H1 (cell line): ENCODE measurements at regions not wholly inside any gene's neighbourhood (a gene's known extent, or its start where the extent isn't known, plus 50 kb on each side); places are given as distances from the start of the nearest gene placed in this dataset.

Source experiments
- CTCF ChIA-PET: fragments of 300-600 bp; sonication (Branson Sonifier 250); formaldehyde crosslinking; loops from one replicate; lab custom pipeline; 2021; ENCODE audit not compliant: partially characterized antibody; lab: Charles Lee
- POLR2A ChIA-PET: fragments of 300-600 bp; sonication (Branson Sonifier 250); formaldehyde crosslinking; loops from one replicate; lab custom pipeline; 2021; ENCODE audit warnings: inconsistent platforms; ENCODE audit not compliant: partially characterized antibody; lab: Charles Lee
- DNase-seq, 2 experiments: peaks; one replicate each; pipeline versions ENCODE4 v3.0.0 to v3.0.0-alpha.2; 2010 to 2022; ENCODE audit warnings: low spot score in 2 of 2, low read depth in 1 of 2, mixed read lengths in 1 of 2
- FAIRE-seq: peaks from 2 replicates; lab custom pipeline; 2011; peaks lifted over from hg19 to GRCh38; lab: Jason Lieb, UNC
- H2AFZ ChIP-seq: 2 replicates; pipeline ENCODE4 v1.8.1; 2012; ENCODE audit warnings: low read length, inconsistent platforms
- H2AK5ac ChIP-seq: 2 replicates; pipeline ENCODE4 v1.6.1; 2013; ENCODE audit warnings: low read depth, low read length
- H2BK120ac ChIP-seq: replicated peaks from 2 replicates; pipeline ENCODE3; 2013; ENCODE audit warnings: low read depth, low read length, inconsistent platforms
- H2BK12ac ChIP-seq: 2 replicates; pipeline ENCODE4 v1.6.1; 2013; ENCODE audit warnings: low read depth, low read length
- H2BK15ac ChIP-seq: 2 replicates; pipeline ENCODE4 v1.6.1; 2013; ENCODE audit warnings: low read length
- H2BK20ac ChIP-seq: 2 replicates; pipeline ENCODE4 v1.6.1; 2013; ENCODE audit warnings: low read length
- H2BK5ac ChIP-seq: 2 replicates; pipeline ENCODE4 v1.6.1; 2013; ENCODE audit warnings: low read depth, low read length
- H3K14ac ChIP-seq: 2 replicates; pipeline ENCODE4 v1.6.1; 2013; ENCODE audit warnings: inconsistent platforms; ENCODE audit not compliant: insufficient read length
- H3K18ac ChIP-seq: 2 replicates; pipeline ENCODE4 v1.6.1; 2013; ENCODE audit warnings: low read length; ENCODE audit errors: extremely low read depth
- H3K23ac ChIP-seq: 2 replicates; pipeline ENCODE4 v1.6.1; 2013; ENCODE audit warnings: inconsistent platforms; ENCODE audit not compliant: insufficient read length
- H3K23me2 ChIP-seq: 2 replicates; pipeline ENCODE4 v1.6.1; 2013; ENCODE audit warnings: low read depth, low read length
- H3K27ac ChIP-seq: 2 replicates; pipeline ENCODE4 v1.6.1; 2011; ENCODE audit warnings: low read depth, low read length, inconsistent platforms
- H3K27me3 ChIP-seq, 4 experiments: replicated peaks in 1 of 4; 1 replicate in 1 of 4; 2 replicates in 3 of 4; pipeline versions ENCODE4 v1.6.1 to v1.8.1; 2011 to 2013; ENCODE audit warnings: low read length in 3 of 4, mild to moderate bottlenecking in 3 of 4, inconsistent platforms in 2 of 4, mixed read lengths in 2 of 4, moderate library complexity in 1 of 4; ENCODE audit not compliant: control insufficient read depth in 3 of 4, insufficient read depth in 3 of 4; ENCODE audit errors: extremely low read depth in 1 of 4
- H3K36me3 ChIP-seq, 4 experiments: 2 replicates each; pipeline versions ENCODE4 v1.6.1 to v1.8.1; 2011 to 2013; ENCODE audit warnings: mild to moderate bottlenecking in 4 of 4, low read length in 3 of 4, moderate library complexity in 2 of 4, control low read depth in 1 of 4, inconsistent platforms in 1 of 4; ENCODE audit not compliant: insufficient read depth in 4 of 4, control insufficient read depth in 2 of 4
- H3K4ac ChIP-seq: replicated peaks from 2 replicates; pipeline ENCODE3; 2013; ENCODE audit warnings: low read length, low read depth, mixed read lengths, inconsistent platforms; ENCODE audit not compliant: insufficient read length
- H3K4me1 ChIP-seq, 4 experiments: replicated peaks in 1 of 4; 1 replicate in 1 of 4; 2 replicates in 3 of 4; pipeline versions ENCODE4 v1.6.1 to v1.8.1; 2011 to 2013; ENCODE audit warnings: low read length in 3 of 4, inconsistent platforms in 2 of 4, mixed read lengths in 1 of 4; ENCODE audit not compliant: insufficient read depth in 4 of 4, control insufficient read depth in 3 of 4
- H3K4me2 ChIP-seq, 2 experiments: 2 replicates each; pipeline versions ENCODE4 v1.6.1 to v1.8.1; 2011 to 2013; ENCODE audit warnings: low read depth in 2 of 2, low read length in 2 of 2, control low read depth in 1 of 2, inconsistent platforms in 1 of 2, mild to moderate bottlenecking in 1 of 2; ENCODE audit not compliant: insufficient read depth in 1 of 2
- H3K4me3 ChIP-seq, 4 experiments: fragments of 200-600, 300-600 bp in 1 of 4; sonication (generic), shearing (Covaris generic), sonication (Bioruptor Twin) in 1 of 4; 2 replicates each; pipeline versions ENCODE4 v1.5.1 to v1.8.1; 2011 to 2016; ENCODE audit warnings: low read length in 4 of 4, low read depth in 3 of 4, control low read depth in 2 of 4, inconsistent platforms in 2 of 4, mild to moderate bottlenecking in 2 of 4, mixed read lengths in 1 of 4, moderate library complexity in 1 of 4; ENCODE audit not compliant: insufficient read depth in 2 of 4; ENCODE audit errors: extremely low read depth in 1 of 4
- H3K56ac ChIP-seq: replicated peaks from 2 replicates; pipeline ENCODE3; 2013; ENCODE audit warnings: low read depth, mild to moderate bottlenecking, mixed read lengths, low read length, inconsistent platforms; ENCODE audit not compliant: insufficient read length
- H3K79me1 ChIP-seq: 2 replicates; pipeline ENCODE4 v1.6.1; 2013; ENCODE audit warnings: low read depth, low read length, control low read depth
- H3K79me2 ChIP-seq, 2 experiments: 2 replicates each; pipeline versions ENCODE4 v1.6.1 to v1.8.1; 2012 to 2013; ENCODE audit warnings: low read length in 2 of 2, mild to moderate bottlenecking in 2 of 2, inconsistent platforms in 1 of 2; ENCODE audit not compliant: insufficient read depth in 2 of 2, control insufficient read depth in 1 of 2
- H3K9ac ChIP-seq, 4 experiments: replicated peaks in 1 of 4; 1 replicate in 1 of 4; 2 replicates in 3 of 4; pipeline versions ENCODE4 v1.6.1 to v1.8.1; 2011 to 2013; ENCODE audit warnings: low read depth in 3 of 4, low read length in 3 of 4, control low read depth in 2 of 4, mild to moderate bottlenecking in 2 of 4, moderate library complexity in 2 of 4, inconsistent platforms in 1 of 4; ENCODE audit errors: extremely low read depth in 1 of 4
- H3K9me3 ChIP-seq, 2 experiments: 2 replicates each; pipeline versions ENCODE4 v1.6.1 to v1.8.1; 2012 to 2013; ENCODE audit warnings: mild to moderate bottlenecking in 2 of 2, moderate library complexity in 2 of 2, control low read depth in 1 of 2, inconsistent platforms in 1 of 2, low read depth in 1 of 2, low read length in 1 of 2, mixed read lengths in 1 of 2; ENCODE audit not compliant: insufficient read depth in 2 of 2
- H4K20me1 ChIP-seq, 2 experiments: replicated peaks in 1 of 2; 2 replicates each; pipeline versions ENCODE3 to v1.8.1; 2011 to 2013; ENCODE audit warnings: inconsistent platforms in 2 of 2, low read length in 2 of 2, mild to moderate bottlenecking in 1 of 2; ENCODE audit not compliant: insufficient read depth in 2 of 2, control insufficient read depth in 1 of 2
- H4K5ac ChIP-seq: 2 replicates; pipeline ENCODE4 v1.6.1; 2013; ENCODE audit warnings: low read length, low read depth, mixed read lengths, inconsistent platforms; ENCODE audit not compliant: insufficient read length
- H4K8ac ChIP-seq: 2 replicates; pipeline ENCODE4 v1.8.0; 2013; ENCODE audit warnings: mild to moderate bottlenecking, moderate library complexity, low read length, inconsistent platforms; ENCODE audit not compliant: insufficient read depth; ENCODE audit errors: extremely low read depth
- H4K91ac ChIP-seq: replicated peaks from 2 replicates; pipeline ENCODE3; 2013; ENCODE audit warnings: low read length, mixed read lengths, inconsistent platforms; ENCODE audit not compliant: insufficient read length
- BCL11A ChIP-seq, 2 experiments: IDR thresholded peaks; one replicate each; pipeline ENCODE4 v1.6.1; 2011; ENCODE audit warnings: low read depth in 2 of 2, low read length in 2 of 2, mild to moderate bottlenecking in 2 of 2
- CREB1 ChIP-seq: IDR thresholded peaks from 2 replicates; pipeline ENCODE4 v1.6.1; 2012; ENCODE audit warnings: inconsistent platforms
- RFX5 ChIP-seq: IDR thresholded peaks from 2 replicates; pipeline ENCODE4 v1.6.1; 2011; ENCODE audit warnings: low read depth, low read length, improper control_type of control experiment, borderline replicate concordance
- YY1 ChIP-seq: IDR thresholded peaks from 2 replicates; pipeline ENCODE4 v1.6.1; 2011; ENCODE audit warnings: low read depth, mild to moderate bottlenecking, low read length
- WGBS, 2 experiments: shearing (Covaris generic) in 1 of 2; methylation state at CpG; one replicate each; pipeline versions ENCODE4 v1.1.6 to v1.1.7; 2013 to 2015; ENCODE audit warnings: low lambda C conversion rate in 2 of 2, mixed read lengths in 2 of 2, inconsistent platforms in 1 of 2, low coverage in 1 of 2, missing lambda C conversion rate in 1 of 2; ENCODE audit not compliant: insufficient replicate concordance in 2 of 2, insufficient coverage in 1 of 2, insufficient read length in 1 of 2; ENCODE audit errors: extremely low coverage in 1 of 2, missing lambda C conversion rate in 1 of 2; 5-methylcytosine and 5-hydroxymethylcytosine counted together

- no peaks in the 10 kb centered on the region for H3K79me2 ChIP-seq
- H3K23me2 ChIP-seq = peaks cover 3% of the 10 kb centered on the region; the same call in 1 of the 2 replicates
- H3K9me3 ChIP-seq = peaks cover 8 to 11% of the 10 kb centered on the region in 2 experiments; a peak in 2 of 4 replicates
- H3K23ac ChIP-seq = no peak overlapping the region
- no peak overlapping the region for H2BK120ac ChIP-seq
- H3K4ac ChIP-seq = no peak overlapping the region
- 90% methylated on average over 11 of the region's 11 CpGs; no CpG with 5 or more reads in 1 of the 2 experiments for WGBS, 2 experiments
- H3K27me3 ChIP-seq = no peaks in the 10 kb centered on the region; a peak in 1 of 7 replicates
- no peak overlapping the region for H2BK5ac ChIP-seq
- no peak overlapping the region for H3K14ac ChIP-seq
- no peaks in the 10 kb centered on the region for H3K4me1 ChIP-seq
- H3K27ac ChIP-seq = no peak overlapping the region
- H2AFZ ChIP-seq = no peak overlapping the region
- H3K9ac ChIP-seq = no peak overlapping the region
- H3K4me2 ChIP-seq = no peak overlapping the region
- no peaks in the 10 kb centered on the region for H3K79me1 ChIP-seq
- H4K8ac ChIP-seq = no peak overlapping the region
- no peak for DNase-seq
- H3K36me3 ChIP-seq = no peaks in the 10 kb centered on the region
- H4K5ac ChIP-seq = no peak overlapping the region
- CTCF ChIA-PET = no interaction called here
- H3K18ac ChIP-seq = no peak overlapping the region
- no peak overlapping the region for H2BK20ac ChIP-seq
- TF ChIP-seq RFX5 = no peak
- TF ChIP-seq YY1 = no peak
- TF ChIP-seq CREB1 = no peak
- TF ChIP-seq BCL11A (IDR thresholded peaks at IDR 0.05; ENCODE audit: low read depth in 2 of 2, low read length in 2 of 2) = no peak
- no peak overlapping the region for H4K91ac ChIP-seq
- H2AK5ac ChIP-seq = no peak overlapping the region
- no peak overlapping the region for H3K56ac ChIP-seq
- no peak for FAIRE-seq
- H2BK12ac ChIP-seq = no peak overlapping the region
- POLR2A ChIA-PET = interaction anchor here (0.6 kb wide), 1 partner anchor 26 kb away, joined by 3 read pairs; no protein-coding TSS in a partner anchor
- no peak overlapping the region for H3K4me3 ChIP-seq
- H4K20me1 ChIP-seq = peaks cover 0 to 2% of the 10 kb centered on the region in 2 experiments
- H2BK15ac ChIP-seq = no peak overlapping the region
Observed at GRCh38 chr15:69626095-69627066, 173.8 kb downstream of the RPLP1 start.
